Gastroesophageal sphincter (tissue), 4 donors: ENCODE measurements at regions not wholly inside any gene's neighbourhood (a gene's known extent, or its start where the extent isn't known, plus 50 kb on each side); places are given as distances from the start of the nearest gene placed in this dataset.

Experiments
- ATAC-seq: fragments of 150-250 bp; one replicate; pipeline ENCODE4 v1.9.1; 2016; ENCODE audit warnings: mild to moderate bottlenecking, moderate library complexity
- H3K27ac ChIP-seq, 4 donors: fragments of 200-600 bp; sonication (generic) in 3 of 4; 1 replicate in 3 of 4; 2 replicates in 1 of 4; pipeline ENCODE4 v1.5.1; 2016 to 2019
- H3K27me3 ChIP-seq: fragments of 200-600 bp; sonication (generic); one replicate; pipeline ENCODE4 v1.5.1; 2019
- H3K36me3 ChIP-seq, 2 donors: fragments of 200-600 bp; sonication (generic); one replicate each; pipeline ENCODE4 v1.5.1; 2019; ENCODE audit warnings: control low read depth in 1 of 2
- H3K4me1 ChIP-seq, 3 donors: fragments of 200-600 bp; sonication (generic); 1 replicate in 2 of 3; 2 replicates in 1 of 3; pipeline ENCODE4 v1.5.1; 2016 to 2019; ENCODE audit warnings: control low read depth in 2 of 3
- H3K4me3 ChIP-seq, 2 donors: fragments of 200-600 bp; sonication (generic); one replicate each; pipeline ENCODE4 v1.5.1; 2019; ENCODE audit warnings: mild to moderate bottlenecking in 1 of 2, moderate library complexity in 1 of 2
- H3K9me3 ChIP-seq, 3 donors: fragments of 200-600 bp; sonication (generic); one replicate each; pipeline ENCODE4 v1.5.1; 2017 to 2019; ENCODE audit warnings: control low read depth in 2 of 3
- EP300 ChIP-seq: sonication (generic); formaldehyde crosslinking; IDR thresholded peaks from one replicate; pipeline ENCODE4 v1.6.1; 2017; ENCODE audit warnings: antibody characterized with exemption, mild to moderate bottlenecking
- POLR2A ChIP-seq, 2 donors: fragments of 450-650 bp; IDR thresholded peaks; one replicate each; pipeline ENCODE4 v1.6.1; 2017; ENCODE audit warnings: antibody characterized with exemption in 2 of 2, mild to moderate bottlenecking in 2 of 2, moderate library complexity in 1 of 2
- POLR2AphosphoS5 ChIP-seq: sonication (generic); formaldehyde crosslinking; IDR thresholded peaks from one replicate; pipeline ENCODE4 v1.6.1; 2017; ENCODE audit warnings: antibody characterized with exemption
- WGBS, 2 donors: methylation state at CpG; one replicate each; pipeline ENCODE4 v1.1.5; 2018; ENCODE audit warnings: low coverage in 1 of 2; 5-methylcytosine and 5-hydroxymethylcytosine counted together
- TF ChIP-seq, protein P1 (sequence below), 4 experiments: fragments of 200-600 bp in 2 of 4; fragments of 450-650 bp in 2 of 4; sonication (generic) in 1 of 4; IDR thresholded peaks; one replicate each; pipeline ENCODE4 v1.5.1; 2017 to 2019; ENCODE audit warnings: antibody characterized with exemption in 4 of 4, mild to moderate bottlenecking in 2 of 4, moderate library complexity in 2 of 4

DNA sequence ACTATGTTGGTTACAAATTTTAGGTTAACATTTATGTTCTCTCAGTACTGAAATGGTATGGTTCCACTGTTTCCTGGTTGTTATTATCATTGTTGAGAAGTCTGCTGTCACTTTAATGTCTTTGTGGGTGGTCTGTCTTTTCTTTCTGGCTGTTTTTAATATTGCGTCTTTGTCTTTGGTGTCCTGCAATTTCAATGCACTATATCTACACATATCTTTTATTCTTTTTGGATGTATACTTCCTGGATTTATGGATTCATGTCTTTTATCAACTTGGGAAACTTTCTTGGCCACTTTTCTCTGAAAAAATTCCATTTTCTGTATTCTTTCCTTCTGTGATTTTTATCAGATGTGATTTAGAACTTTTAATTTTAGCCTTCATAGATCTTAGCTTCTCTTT is 250.2 kb downstream of the BUB3 start:
- TF ChIP-seq EP300 (no peak), POLR2A (IDR thresholded peaks at IDR 0.05) (no peak), POLR2AphosphoS5 (no peak)
- TF ChIP-seq, protein P1, sequence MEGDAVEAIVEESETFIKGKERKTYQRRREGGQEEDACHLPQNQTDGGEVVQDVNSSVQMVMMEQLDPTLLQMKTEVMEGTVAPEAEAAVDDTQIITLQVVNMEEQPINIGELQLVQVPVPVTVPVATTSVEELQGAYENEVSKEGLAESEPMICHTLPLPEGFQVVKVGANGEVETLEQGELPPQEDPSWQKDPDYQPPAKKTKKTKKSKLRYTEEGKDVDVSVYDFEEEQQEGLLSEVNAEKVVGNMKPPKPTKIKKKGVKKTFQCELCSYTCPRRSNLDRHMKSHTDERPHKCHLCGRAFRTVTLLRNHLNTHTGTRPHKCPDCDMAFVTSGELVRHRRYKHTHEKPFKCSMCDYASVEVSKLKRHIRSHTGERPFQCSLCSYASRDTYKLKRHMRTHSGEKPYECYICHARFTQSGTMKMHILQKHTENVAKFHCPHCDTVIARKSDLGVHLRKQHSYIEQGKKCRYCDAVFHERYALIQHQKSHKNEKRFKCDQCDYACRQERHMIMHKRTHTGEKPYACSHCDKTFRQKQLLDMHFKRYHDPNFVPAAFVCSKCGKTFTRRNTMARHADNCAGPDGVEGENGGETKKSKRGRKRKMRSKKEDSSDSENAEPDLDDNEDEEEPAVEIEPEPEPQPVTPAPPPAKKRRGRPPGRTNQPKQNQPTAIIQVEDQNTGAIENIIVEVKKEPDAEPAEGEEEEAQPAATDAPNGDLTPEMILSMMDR (IDR thresholded peaks at IDR 0.05) = no peak
- ATAC-seq = no peak
- H3K9me3 ChIP-seq = peaks cover 0 to 20% (median 0%) of the 10 kb centered on the region in 3 donors

DNA sequence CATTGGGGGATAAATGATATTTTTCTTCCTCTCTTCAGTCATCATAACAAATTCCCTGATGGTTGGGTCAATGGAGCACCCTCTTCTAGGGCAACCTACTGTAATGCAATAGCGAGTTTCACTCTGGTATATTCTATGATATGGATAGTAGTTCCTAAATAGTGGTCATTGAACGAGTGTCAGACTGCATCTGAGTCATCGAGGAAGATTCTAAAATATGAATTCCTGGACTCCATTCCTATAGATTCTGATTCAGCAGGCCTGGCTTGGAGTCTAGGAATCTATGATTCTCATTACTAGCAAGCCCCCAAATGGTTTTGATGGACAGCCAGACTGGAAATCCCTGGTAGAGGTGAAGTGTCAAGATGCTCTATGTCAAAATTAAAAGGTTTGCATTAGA is 254.5 kb downstream of the BUB3 start:
- whole genome bisulfite sequencing, 2 donors = 78 to 80% methylated on average over 2 to 3 of the region's 3 CpGs
- no peak overlapping the region for H3K4me3 ChIP-seq
- H3K4me1 ChIP-seq = peaks cover 0 to 14% (median 5%) of the 10 kb centered on the region in 3 donors
- no peaks in the 10 kb centered on the region for H3K27me3 ChIP-seq
- H3K9me3 ChIP-seq = peaks cover 0 to 17% (median 0%) of the 10 kb centered on the region in 3 donors
- TF ChIP-seq POLR2AphosphoS5 = no peak
- TF ChIP-seq, protein P1 (IDR thresholded peaks at IDR 0.05) = no peak
- TF ChIP-seq POLR2A (IDR thresholded peaks at IDR 0.05) = no peak
- TF ChIP-seq EP300 = no peak
- no peak for ATAC-seq
- H3K36me3 ChIP-seq = no peaks in the 10 kb centered on the region
- H3K27ac ChIP-seq = no peak overlapping the region

More for the DNA sequence above, 250.2 kb downstream of the BUB3 start:
- no peaks in the 10 kb centered on the region for H3K27me3 ChIP-seq
- WGBS, 2 donors = 89 to 90% methylated on average over 1 of the region's 1 CpG
- no peak overlapping the region for H3K27ac ChIP-seq
- H3K4me1 ChIP-seq = peaks cover 0 to 6% (median 5%) of the 10 kb centered on the region in 3 donors
- no peaks in the 10 kb centered on the region for H3K36me3 ChIP-seq
- no peak overlapping the region for H3K4me3 ChIP-seq

DNA sequence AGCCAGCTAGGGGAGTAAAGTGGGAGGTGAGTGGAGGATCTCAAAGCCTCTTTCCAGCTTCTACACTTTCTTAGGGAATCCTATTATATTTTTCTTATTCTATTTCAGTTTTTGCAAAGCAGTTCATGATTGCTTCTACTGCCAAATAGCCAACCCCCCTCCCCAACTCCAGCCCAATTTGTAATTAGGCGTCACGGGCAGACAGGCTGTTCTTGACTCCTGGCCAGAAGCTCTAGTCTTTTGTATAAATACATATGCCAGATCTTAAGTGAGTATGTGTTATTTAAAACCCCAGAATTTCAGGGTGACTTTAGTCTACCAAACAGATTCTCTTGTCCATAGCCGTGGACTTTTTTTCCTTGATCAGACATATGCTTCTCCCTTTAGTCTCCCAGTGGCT is 255.2 kb downstream of the BUB3 start:
- TF ChIP-seq POLR2AphosphoS5 (no peak), EP300 (no peak), POLR2A (IDR thresholded peaks at IDR 0.05) (no peak)
- TF ChIP-seq, protein P1 (IDR thresholded peaks at IDR 0.05) = no peak
- WGBS, 2 donors = 21 to 25% methylated on average over 3 of the region's 3 CpGs
- Histone ChIP-seq H3K9me3 (peaks cover 0 to 9% (median 0%) of the 10 kb centered on the region in 3 donors), H3K27ac (no peak overlapping the region), H3K4me3 (no peak overlapping the region), H3K27me3 (no peaks in the 10 kb centered on the region), H3K4me1 (peaks cover 0 to 14% (median 5%) of the 10 kb centered on the region in 3 donors), H3K36me3 (no peaks in the 10 kb centered on the region)
- no peak for ATAC-seq

- ATAC-seq = no peak
- 63 to 75% methylated on average over 5 to 6 of the region's 6 CpGs for WGBS, 2 donors
These were observed 255.7 kb downstream of the BUB3 start for GRCh38 chr10:123409884-123410283.

DNA sequence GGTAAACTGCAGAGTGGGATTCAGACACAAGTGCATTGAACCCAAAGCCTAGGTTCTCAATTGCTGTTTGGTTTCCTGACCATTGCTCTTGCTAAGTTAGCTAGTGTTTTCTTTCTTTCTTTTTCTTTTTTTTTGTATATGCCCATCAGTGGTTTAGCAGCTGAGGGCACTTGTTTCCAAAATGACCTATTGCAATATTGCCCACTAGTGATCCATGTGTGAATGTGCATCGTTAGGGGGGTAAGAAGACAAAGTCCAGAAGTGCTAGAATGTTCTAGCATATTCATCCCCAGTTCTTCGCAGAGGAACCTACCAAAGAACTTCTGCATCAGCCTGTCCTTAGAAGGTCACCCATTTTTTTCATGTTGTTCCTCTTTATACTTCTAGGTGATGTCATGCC is 252.8 kb upstream of the GPR26 start:
- TF ChIP-seq, protein P1 (IDR thresholded peaks at IDR 0.05) = no peak
- TF ChIP-seq POLR2AphosphoS5 (no peak), POLR2A (IDR thresholded peaks at IDR 0.05) (no peak), EP300 (no peak)
- Histone ChIP-seq H3K36me3 (no peaks in the 10 kb centered on the region), H3K4me1 (peaks cover 0 to 14% (median 5%) of the 10 kb centered on the region in 3 donors), H3K27me3 (no peaks in the 10 kb centered on the region), H3K4me3 (no peak overlapping the region), H3K27ac (no peak overlapping the region), H3K9me3 (no peaks in the 10 kb centered on the region)
- WGBS, 2 donors = 95 to 100% methylated on average over 2 of the region's 2 CpGs
- no peak for ATAC-seq

More at GRCh38 chr10:123409884-123410283, 255.7 kb downstream of the BUB3 start:
- no peak overlapping the region for H3K4me3 ChIP-seq
- no peak for TF ChIP-seq EP300
- TF ChIP-seq POLR2A (IDR thresholded peaks at IDR 0.05) = no peak
- no peak for TF ChIP-seq POLR2AphosphoS5
- TF ChIP-seq, protein P1 (IDR thresholded peaks at IDR 0.05) = no peak
- H3K9me3 ChIP-seq = peaks cover 0 to 5% (median 0%) of the 10 kb centered on the region in 3 donors
- H3K27ac ChIP-seq = no peak overlapping the region
- H3K27me3 ChIP-seq = no peaks in the 10 kb centered on the region
- H3K4me1 ChIP-seq = peaks cover 0 to 14% (median 5%) of the 10 kb centered on the region in 3 donors
- no peaks in the 10 kb centered on the region for H3K36me3 ChIP-seq
